Rectal smooth muscle tissue (tissue), 1 donor: ENCODE measurements at regions not wholly inside any gene's neighbourhood (a gene's known extent, or its start where the extent isn't known, plus 50 kb on each side); places are given as distances from the start of the nearest gene placed in this dataset.
"Not testable (repeated sequence)": the region's sequence is repeated elsewhere in the genome, so short reads cannot be mapped to it uniquely, and the experiment has no call there.

Experiments
- H3K27ac ChIP-seq: one replicate; pipeline ENCODE4 v1.7.0; 2013; ENCODE audit warnings: low read depth, low read length, inconsistent platforms
- H3K27me3 ChIP-seq: one replicate; pipeline ENCODE4 v1.7.0; 2013; ENCODE audit warnings: low read length; ENCODE audit not compliant: control insufficient read depth, insufficient read depth
- H3K36me3 ChIP-seq: one replicate; pipeline ENCODE4 v1.7.0; 2013; ENCODE audit warnings: low read length; ENCODE audit not compliant: control insufficient read depth, insufficient read depth
- H3K4me1 ChIP-seq: one replicate; pipeline ENCODE4 v1.7.0; 2013; ENCODE audit warnings: low read length; ENCODE audit not compliant: control insufficient read depth, insufficient read depth
- H3K4me3 ChIP-seq: one replicate; pipeline ENCODE4 v1.7.0; 2013; ENCODE audit warnings: low read length
- H3K9ac ChIP-seq: one replicate; pipeline ENCODE4 v1.7.0; 2013; ENCODE audit warnings: low read length

- Histone ChIP-seq H3K9ac (no peak overlapping the region), H3K27me3 (no peaks in the 10 kb centered on the region), H3K27ac (no peak overlapping the region), H3K36me3 (no peaks in the 10 kb centered on the region), H3K4me3 (no peak overlapping the region), H3K4me1 (no peaks in the 10 kb centered on the region)
Measured at GRCh38 chr5:125655156-125655555, 768.1 kb upstream of the GRAMD2B start.

- H3K9ac ChIP-seq, result no peak overlapping the region
- H3K4me1 ChIP-seq, result no peaks in the 10 kb centered on the region
- no peak overlapping the region for H3K27ac ChIP-seq
- no peaks in the 10 kb centered on the region for H3K27me3 ChIP-seq
- H3K4me3 ChIP-seq, result no peak overlapping the region
- no peaks in the 10 kb centered on the region for H3K36me3 ChIP-seq
Measured at GRCh38 chr5:125657936-125658335, 765.3 kb upstream of the GRAMD2B start.

- no peak overlapping the region for H3K9ac ChIP-seq
- H3K4me1 ChIP-seq, result no peaks in the 10 kb centered on the region
- H3K27me3 ChIP-seq, result no peaks in the 10 kb centered on the region
- H3K36me3 ChIP-seq, result no peaks in the 10 kb centered on the region
- no peak overlapping the region for H3K4me3 ChIP-seq
- H3K27ac ChIP-seq, result no peak overlapping the region
Measured at GRCh38 chr5:125659316-125660023, 763.7 kb upstream of the GRAMD2B start.

GRCh38 chr5:125660231-125660895 is 762.8 kb upstream of the GRAMD2B start:
- Histone ChIP-seq H3K9ac (no peak overlapping the region), H3K36me3 (no peaks in the 10 kb centered on the region), H3K4me1 (no peaks in the 10 kb centered on the region), H3K27ac (no peak overlapping the region), H3K27me3 (no peaks in the 10 kb centered on the region), H3K4me3 (no peak overlapping the region)

GRCh38 chr5:125661584-125661983 is 761.6 kb upstream of the GRAMD2B start:
- H3K9ac ChIP-seq, result no peak overlapping the region
- no peaks in the 10 kb centered on the region for H3K27me3 ChIP-seq
- H3K4me3 ChIP-seq, result no peak overlapping the region
- H3K27ac ChIP-seq, result no peak overlapping the region
- no peaks in the 10 kb centered on the region for H3K36me3 ChIP-seq
- H3K4me1 ChIP-seq, result no peaks in the 10 kb centered on the region

GRCh38 chr5:125668884-125669283 is 754.3 kb upstream of the GRAMD2B start:
- H3K9ac ChIP-seq, result no peak overlapping the region
- H3K4me1 ChIP-seq, result no peaks in the 10 kb centered on the region
- no peak overlapping the region for H3K27ac ChIP-seq
- H3K4me3 ChIP-seq, result no peak overlapping the region
- no peaks in the 10 kb centered on the region for H3K36me3 ChIP-seq
- H3K27me3 ChIP-seq, result no peaks in the 10 kb centered on the region

- Histone ChIP-seq H3K27ac (no peak overlapping the region), H3K36me3 (no peaks in the 10 kb centered on the region), H3K4me1 (no peaks in the 10 kb centered on the region), H3K4me3 (no peak overlapping the region), H3K9ac (no peak overlapping the region), H3K27me3 (no peaks in the 10 kb centered on the region)
Measured at GRCh38 chr5:125673359-125673950, 749.8 kb upstream of the GRAMD2B start.

GRCh38 chr5:125679522-125679921 is 743.7 kb upstream of the GRAMD2B start:
- Histone ChIP-seq H3K4me3 (no peak overlapping the region), H3K36me3 (no peaks in the 10 kb centered on the region), H3K9ac (no peak overlapping the region), H3K27ac (no peak overlapping the region), H3K27me3 (no peaks in the 10 kb centered on the region), H3K4me1 (no peaks in the 10 kb centered on the region)

- no peaks in the 10 kb centered on the region for H3K36me3 ChIP-seq
- no peak overlapping the region for H3K9ac ChIP-seq
- no peak overlapping the region for H3K4me3 ChIP-seq
- no peaks in the 10 kb centered on the region for H3K4me1 ChIP-seq
- H3K27ac ChIP-seq, result no peak overlapping the region
- H3K27me3 ChIP-seq, result no peaks in the 10 kb centered on the region
Measured at GRCh38 chr5:125683669-125684068, 739.5 kb upstream of the GRAMD2B start.

- no peaks in the 10 kb centered on the region for H3K36me3 ChIP-seq
- H3K9ac ChIP-seq, result no peak overlapping the region
- H3K4me1 ChIP-seq, result no peaks in the 10 kb centered on the region
- H3K4me3 ChIP-seq, result no peak overlapping the region
- H3K27ac ChIP-seq, result no peak overlapping the region
- no peaks in the 10 kb centered on the region for H3K27me3 ChIP-seq
Measured at GRCh38 chr5:125685771-125686170, 737.4 kb upstream of the GRAMD2B start.

- H3K4me1 ChIP-seq, H3K27ac ChIP-seq, H3K27me3 ChIP-seq, H3K4me3 ChIP-seq, H3K36me3 ChIP-seq, H3K9ac ChIP-seq: not testable (repeated sequence)
Measured at GRCh38 chr5:125691738-125692530, 731.3 kb upstream of the GRAMD2B start.

- no peaks in the 10 kb centered on the region for H3K4me1 ChIP-seq
- H3K27me3 ChIP-seq, result no peaks in the 10 kb centered on the region
- H3K9ac ChIP-seq, result no peak overlapping the region
- H3K27ac ChIP-seq, result no peak overlapping the region
- no peak overlapping the region for H3K4me3 ChIP-seq
- H3K36me3 ChIP-seq, result no peaks in the 10 kb centered on the region
Measured at GRCh38 chr5:125695996-125696655, 727.1 kb upstream of the GRAMD2B start.
